ENCODE measurements at regions not wholly inside any gene's neighbourhood (a gene's known extent, or its start where the extent isn't known, plus 50 kb on each side); places are given as distances from the start of the nearest gene placed in this dataset.

DNA sequence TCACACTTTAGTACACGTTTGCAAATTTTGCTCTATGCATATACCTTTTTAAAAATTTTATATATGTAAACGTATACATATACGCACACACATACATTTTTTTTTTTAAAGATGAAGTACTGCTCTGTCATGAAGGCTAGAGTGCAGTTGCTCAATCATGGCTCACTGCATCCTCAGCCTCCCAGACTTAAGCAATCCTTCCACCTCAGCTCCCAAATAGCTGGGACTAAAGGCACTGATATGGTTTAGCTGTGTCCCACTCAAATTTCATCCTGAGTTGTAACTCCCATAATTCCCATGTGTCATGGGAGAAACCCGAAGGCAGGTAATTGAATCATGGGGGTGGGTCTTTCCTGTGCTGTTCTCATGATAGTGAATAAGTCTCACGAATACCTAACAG, 220.8 kb upstream of the CAND1 start:
- H3K4me2 ChIP-seq (ENCODE audit: insufficient read depth, low read length) = no peak overlapping the region
- no peaks in the 10 kb centered on the region for H3K79me2 ChIP-seq (ENCODE audit: control insufficient read depth, insufficient read depth, low read length)
- TF ChIP-seq FUS (optimal IDR thresholded peaks at IDR 0.05; ENCODE audit: low read depth, low read length) (no peak), EP300 (IDR thresholded peaks at IDR 0.05; ENCODE audit: low read length) (no peak), KLF16 (IDR thresholded peaks at IDR 0.05) (no peak)
- TF ChIP-seq, protein P1, sequence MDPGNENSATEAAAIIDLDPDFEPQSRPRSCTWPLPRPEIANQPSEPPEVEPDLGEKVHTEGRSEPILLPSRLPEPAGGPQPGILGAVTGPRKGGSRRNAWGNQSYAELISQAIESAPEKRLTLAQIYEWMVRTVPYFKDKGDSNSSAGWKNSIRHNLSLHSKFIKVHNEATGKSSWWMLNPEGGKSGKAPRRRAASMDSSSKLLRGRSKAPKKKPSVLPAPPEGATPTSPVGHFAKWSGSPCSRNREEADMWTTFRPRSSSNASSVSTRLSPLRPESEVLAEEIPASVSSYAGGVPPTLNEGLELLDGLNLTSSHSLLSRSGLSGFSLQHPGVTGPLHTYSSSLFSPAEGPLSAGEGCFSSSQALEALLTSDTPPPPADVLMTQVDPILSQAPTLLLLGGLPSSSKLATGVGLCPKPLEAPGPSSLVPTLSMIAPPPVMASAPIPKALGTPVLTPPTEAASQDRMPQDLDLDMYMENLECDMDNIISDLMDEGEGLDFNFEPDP (CRISPR knock-in tag; IDR thresholded peaks at IDR 0.05) = no peak
- TF ChIP-seq, protein P2, sequence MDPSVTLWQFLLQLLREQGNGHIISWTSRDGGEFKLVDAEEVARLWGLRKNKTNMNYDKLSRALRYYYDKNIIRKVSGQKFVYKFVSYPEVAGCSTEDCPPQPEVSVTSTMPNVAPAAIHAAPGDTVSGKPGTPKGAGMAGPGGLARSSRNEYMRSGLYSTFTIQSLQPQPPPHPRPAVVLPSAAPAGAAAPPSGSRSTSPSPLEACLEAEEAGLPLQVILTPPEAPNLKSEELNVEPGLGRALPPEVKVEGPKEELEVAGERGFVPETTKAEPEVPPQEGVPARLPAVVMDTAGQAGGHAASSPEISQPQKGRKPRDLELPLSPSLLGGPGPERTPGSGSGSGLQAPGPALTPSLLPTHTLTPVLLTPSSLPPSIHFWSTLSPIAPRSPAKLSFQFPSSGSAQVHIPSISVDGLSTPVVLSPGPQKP (CRISPR knock-in tag; IDR thresholded peaks at IDR 0.05) = no peak
- no peak overlapping the region for H3K4me3 ChIP-seq
- no peaks in the 10 kb centered on the region for H3K36me3 ChIP-seq (ENCODE audit: control insufficient read depth, insufficient read depth, low read length)
- no peak overlapping the region for H3K27ac ChIP-seq (ENCODE audit: extremely low read depth, low read depth, low read length)
- in situ Hi-C loops (cut with MboI) = no loop called here
- 2% methylated on average over 5 of the region's 5 CpGs for WGBS (ENCODE audit: insufficient coverage, low coverage, missing lambda C conversion rate)
- H3K9ac ChIP-seq (ENCODE audit: insufficient read depth in 1 of 2, low read depth in 2 of 2, low read length in 2 of 2) = no peak overlapping the region
- intact Hi-C loops (cut with micrococcal nuclease) = no loop called here
- ATAC-seq (no peak), FAIRE-seq (no peak), DNase-seq (ENCODE audit: extremely low read depth in 1 of 4, low spot score in 3 of 4) (no peak)
- no peaks in the 10 kb centered on the region for H3K27me3 ChIP-seq (ENCODE audit: control insufficient read depth in 2 of 2, insufficient read depth in 2 of 2, low read length in 2 of 2)
- BruUV-seq (replicated peaks) = no TSS peak
- ChIA-PET CTCF (ENCODE audit: low intra/inter-chr PET ratio) (no interaction called here), POLR2A (no interaction called here)
- no peaks in the 10 kb centered on the region for H3K4me1 ChIP-seq (replicated peaks in 1 of 2; ENCODE audit: control insufficient read depth in 2 of 2, insufficient read depth in 2 of 2, low read length in 2 of 2)
- H3K9me1 ChIP-seq (ENCODE audit: control insufficient read depth, insufficient read depth, low read length) = no peaks in the 10 kb centered on the region
- H3K9me3 ChIP-seq (replicated peaks; ENCODE audit: control insufficient read depth, insufficient read depth, low read depth, low read length) = no peaks in the 10 kb centered on the region
- H4K20me1 ChIP-seq (replicated peaks; ENCODE audit: control insufficient read depth, insufficient read depth, low read length) = no peaks in the 10 kb centered on the region
- H2AFZ ChIP-seq (ENCODE audit: low read depth, low read length) = no peak overlapping the region

All from K562 (cell line).